ENCODE measurements at regions not wholly inside any gene's neighbourhood (a gene's known extent, or its start where the extent isn't known, plus 50 kb on each side); places are given as distances from the start of the nearest gene placed in this dataset.

DNA sequence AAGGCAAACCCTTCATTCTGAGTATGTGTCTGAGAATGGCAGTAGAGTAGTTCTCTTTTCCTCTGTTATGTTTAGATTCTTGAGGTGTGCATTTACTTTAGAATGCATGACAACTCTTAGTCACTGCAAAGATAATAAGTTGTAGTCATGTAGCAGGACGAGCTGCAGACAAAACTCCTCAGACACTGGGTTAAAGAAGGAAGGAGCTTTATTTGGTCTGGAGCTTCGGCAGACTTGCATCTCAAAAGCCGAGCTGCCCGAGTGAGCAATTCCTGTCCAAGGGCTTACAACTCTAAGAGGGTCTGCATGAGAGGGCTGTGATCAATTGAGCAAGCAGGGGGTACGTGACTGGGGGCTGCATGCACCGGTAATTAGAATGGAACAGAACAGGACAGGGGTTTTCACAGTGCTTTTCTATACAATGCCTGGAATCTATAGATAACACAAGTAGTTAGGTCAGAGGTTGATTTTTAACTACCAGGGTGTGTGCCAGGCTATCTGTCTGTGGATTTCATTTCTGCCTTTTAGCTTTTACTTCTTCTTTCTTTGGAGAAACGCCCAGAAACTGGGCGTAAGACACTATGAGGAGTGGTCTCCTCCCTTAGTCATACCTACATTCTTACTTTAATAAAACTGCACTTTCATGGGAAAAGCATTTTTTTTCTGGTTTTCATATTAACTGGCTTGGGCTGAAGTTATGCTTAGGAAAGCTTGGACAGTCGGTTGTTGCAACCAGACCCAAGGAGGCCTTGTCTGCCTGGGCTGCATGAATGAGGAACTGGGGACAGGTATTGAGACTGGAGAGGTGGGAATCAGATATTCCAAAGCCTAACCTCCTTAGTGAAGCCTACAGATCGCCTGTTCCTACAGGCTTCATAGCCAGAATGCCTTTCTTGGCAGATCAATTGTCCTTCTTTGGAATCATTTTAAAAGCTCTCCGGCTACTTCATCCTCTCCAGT lies 115.1 kb downstream of the RHOU start:
- DNase-seq = no peak

DNA sequence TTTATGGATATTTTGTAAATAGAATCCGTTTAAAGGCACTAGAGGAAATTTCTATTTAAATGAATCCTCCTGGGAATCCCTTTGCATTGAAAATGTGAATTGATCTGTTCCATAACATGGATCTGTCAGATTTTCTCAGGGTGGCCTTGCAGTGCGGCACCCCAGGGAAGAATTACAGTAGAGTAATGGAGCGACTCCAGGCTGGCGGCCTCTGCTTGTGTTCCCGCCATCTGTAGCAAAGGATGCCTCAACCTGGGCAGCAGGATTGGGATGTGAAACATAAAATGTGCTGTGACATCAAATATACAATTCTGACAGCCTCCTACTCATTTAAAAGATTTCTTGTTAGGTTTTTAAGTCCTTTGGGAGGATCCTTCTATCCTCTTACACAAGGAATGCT lies 115.9 kb downstream of the RHOU start:
- DNase-seq = no peak

DNA sequence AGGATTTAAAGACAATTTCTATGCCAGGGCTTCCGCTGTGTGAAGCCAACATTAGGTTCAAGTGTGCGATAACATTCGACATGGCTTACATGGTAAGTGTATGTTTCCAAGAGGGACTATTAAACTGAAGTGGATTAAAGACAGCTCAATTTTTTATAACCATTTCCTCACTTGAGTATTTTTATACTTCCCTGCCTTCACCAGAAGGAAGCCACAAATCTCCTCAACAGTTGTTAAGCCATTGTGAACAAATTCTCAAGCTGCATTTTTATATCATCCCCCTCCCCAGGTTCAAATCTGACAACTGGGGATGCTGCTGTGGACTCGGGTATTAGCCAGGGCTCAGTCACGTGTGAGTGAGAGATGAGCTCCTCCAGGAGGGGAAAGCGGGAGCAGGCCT lies 116.3 kb downstream of the RHOU start:
- no peak for DNase-seq

DNA sequence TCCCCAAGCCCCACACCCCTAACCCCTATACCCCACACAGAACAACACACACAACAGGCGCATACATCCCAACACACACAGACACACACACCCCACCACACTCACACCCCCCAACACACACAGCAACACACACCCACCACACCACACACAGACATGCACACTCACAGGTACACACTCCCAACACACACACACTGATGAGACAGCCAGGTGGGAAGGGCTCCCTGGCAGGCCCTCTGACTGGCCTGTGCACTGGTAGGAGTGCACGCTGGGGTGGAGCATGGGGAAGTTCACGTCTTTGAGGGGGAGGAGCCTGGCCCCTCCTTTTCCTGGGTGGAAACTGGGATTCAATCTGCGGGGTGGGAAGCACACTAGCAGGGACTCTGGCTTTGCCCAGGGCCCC lies 116.7 kb downstream of the RHOU start:
- DNase-seq = no peak

DNA sequence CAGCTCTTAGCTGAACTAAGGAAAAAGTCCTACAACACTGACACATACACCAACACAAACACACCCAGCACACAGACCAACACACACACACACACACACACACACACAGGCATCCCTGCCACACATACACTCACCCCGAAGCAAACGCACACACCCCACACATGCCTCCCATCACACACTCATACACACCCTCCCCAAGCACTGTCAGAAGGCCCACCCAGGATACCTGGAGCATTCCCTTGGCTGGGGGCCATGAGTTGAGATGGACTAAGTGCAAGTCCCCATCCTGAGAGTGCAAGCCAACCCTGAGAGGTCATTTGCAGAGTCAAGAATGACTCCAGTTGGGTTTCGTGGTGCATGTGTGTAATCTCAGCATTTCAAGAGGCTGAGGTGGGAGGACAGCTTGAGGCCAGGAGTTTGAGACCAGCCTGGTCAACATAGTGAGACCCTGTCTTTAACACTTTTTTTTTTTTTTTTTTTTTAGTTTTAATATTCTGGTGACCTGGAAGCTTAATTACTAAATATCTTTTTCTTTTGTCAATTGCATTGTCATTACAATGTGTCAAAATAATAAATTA lies 117.3 kb downstream of the RHOU start:
- no peak for DNase-seq

DNA sequence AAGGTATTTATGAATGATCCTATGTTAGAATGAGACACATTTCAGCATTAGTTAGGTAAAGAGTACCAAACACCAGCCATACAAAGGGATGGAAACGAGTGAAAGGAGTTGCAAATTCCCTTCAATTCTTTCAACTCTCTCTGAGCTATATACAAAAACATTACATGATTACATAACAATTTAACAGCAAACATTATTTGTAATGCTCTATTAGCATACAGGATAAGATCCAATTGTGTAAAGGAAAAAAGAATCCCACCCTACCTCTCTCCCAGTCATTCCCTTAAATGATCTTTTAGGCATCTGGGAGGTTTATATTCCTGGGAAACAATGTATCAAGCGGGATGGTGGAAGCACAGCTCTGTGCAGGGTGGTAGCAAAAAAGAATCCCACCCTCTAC lies 117.9 kb downstream of the RHOU start:
- DNase-seq = no peak

DNA sequence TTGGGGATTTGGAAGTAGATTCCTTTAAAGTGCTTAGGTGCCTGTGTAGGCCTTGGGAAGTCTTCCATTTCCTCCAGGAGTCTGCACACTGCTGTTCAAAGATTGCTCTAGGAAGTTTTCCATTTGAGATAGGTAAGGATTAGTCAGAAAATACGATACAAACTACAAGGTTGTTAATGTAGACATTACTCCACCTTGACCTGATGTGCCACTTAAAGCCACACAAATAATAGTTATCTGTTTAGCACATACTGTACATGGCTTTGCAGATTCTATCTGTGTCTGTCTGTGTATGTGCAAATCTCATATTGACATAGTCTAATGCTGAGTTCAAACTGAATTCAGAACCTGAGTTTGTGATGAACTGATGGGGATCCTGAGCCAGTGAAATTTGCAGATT lies 118.4 kb downstream of the RHOU start:
- DNase-seq = no peak

DNA sequence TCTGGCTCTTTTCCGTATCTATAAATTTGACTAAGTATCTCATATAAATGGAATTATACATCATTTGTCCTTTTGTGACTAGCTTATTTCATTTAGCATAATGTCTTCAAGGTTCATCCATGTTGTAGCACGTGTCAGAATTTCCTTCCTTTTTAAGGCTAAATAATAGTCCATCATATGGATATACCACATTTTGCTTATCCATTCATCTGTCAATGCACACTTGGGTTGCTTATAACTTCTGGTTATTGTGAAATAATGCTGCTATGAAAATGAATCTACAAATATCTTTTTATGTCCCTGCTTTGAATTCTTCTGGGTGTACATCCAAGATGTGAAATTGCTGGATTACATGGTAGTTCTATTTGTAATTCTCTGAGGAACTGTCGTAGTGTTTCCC lies 119.6 kb downstream of the RHOU start:
- no peak for DNase-seq

DNA sequence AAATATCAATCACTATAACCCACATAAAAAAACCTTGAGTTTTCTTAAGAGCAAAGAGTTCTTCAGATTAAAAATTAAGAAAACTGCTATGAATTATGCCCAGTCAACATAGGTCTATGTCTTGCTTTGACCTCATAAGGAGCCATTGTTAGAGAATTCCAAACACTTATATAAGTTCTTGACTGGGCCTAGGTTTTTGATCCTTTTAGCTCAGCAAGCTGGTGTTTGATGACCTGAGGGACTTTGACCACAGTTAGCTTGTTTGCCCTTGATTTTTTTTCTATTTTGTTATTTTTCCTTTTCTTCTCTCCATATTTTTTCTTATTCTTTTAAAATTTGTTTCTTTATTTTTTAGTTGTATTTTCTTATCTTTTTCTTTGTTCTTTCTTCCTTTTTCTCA lies 122.3 kb downstream of the RHOU start:
- DNase-seq = no peak

DNA sequence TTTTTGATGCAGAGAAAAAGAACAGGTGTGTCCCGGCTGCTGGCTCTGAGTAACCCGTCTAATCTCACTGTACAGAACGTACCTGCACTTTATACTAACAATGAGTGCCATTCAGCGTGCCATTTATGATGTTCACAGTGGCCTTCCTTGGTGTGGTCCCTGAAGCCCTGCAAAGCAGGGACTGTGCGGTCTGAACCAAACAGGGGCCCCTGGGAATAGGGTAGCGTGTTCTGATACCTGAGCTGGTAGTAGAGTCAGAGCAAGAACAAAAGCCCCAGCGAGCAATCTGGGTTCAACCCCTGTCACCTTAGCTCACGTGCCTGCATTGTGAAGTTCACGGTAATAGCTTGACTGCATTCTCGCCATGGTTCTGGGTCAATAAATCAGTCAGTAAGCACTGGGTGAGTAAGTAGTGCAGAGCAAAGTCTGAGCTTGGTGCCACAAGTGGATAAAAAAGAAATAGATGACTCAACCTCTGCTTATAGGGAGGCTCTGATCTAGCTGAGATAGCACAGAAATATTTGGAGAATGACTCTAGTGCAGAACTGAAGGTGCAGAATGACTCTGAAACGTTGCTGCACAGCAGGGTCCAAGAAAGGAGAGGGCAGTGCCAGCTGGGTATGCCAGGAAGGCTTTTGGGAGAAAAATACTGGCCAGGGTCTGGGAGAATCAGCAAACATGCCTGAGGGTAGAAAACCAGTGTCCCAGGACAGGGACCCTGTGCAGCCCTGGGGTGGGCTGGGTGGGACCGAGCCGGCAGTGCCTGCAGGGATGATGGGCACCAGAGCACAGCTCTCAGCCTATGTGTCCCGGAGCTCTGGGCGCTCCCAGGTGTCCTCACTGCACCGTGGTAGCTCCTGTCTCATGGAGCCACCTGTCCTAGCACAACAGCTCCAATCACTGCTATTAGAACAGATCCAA lies 125.9 kb downstream of the RHOU start:
- DNase-seq = no peak

DNA sequence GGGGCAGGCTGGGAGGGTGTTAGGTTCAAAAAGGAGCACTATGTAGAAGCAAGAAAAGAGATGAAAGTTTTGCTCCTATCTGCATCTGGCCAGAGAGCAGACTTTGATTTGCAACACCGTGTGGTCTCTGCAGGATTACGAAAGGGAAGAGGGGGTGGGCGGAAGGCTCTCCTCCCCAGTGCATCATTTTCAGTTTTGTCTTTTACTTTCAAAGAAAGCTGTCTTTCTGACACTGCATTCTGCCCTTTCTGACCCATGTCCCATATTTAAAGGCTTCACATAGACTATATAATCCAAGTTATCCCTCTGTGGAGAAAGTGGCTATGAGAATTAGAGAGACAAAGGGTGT lies 126.5 kb downstream of the RHOU start:
- DNase-seq = peak; percentile 25

DNA sequence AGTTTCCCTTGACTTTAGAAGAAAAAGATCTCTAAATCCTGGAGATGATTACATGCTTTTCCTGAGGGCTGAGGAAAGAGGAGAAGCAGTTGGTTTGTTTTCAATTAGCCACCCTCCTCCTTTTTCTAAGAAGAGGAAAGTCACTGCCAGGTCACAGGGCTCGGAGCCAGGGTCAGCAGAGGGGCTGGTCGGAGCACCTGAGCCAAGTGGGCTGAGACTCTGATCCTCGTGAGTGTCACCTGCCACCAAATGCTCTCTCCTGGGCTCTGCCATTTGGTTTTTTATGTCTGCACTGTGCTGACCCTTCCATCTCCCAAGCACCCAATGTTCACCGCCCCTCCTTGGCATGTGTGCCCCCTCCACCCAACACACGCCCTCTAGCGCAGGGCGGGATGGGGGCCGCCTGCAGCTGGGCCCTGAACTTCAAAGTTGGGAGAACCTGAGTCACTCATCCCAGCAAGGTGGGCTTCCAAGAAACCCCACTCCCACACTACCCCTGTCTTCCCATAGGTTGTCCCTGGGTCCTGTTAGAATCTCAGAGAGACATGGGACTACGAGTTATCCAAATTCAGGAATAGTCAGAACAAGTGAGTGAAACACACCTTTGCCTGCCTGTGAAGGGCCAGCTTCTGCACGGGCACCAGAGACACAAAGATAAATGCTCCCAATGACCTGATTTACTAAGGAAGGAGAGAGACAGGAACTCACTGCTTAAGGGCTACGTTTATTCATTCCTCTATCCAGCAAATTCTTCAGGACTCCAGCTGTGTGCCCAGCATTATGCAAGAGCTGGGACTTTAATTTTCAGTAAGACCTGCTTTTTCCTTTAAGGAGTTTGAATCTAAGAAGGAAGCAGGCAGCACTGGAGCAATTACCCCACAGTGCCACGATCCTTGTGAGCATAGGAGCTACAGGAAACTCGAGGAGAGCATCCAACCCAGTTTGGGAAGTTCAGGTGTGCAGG lies 127.5 kb downstream of the RHOU start:
- DNase-seq = no peak

DNA sequence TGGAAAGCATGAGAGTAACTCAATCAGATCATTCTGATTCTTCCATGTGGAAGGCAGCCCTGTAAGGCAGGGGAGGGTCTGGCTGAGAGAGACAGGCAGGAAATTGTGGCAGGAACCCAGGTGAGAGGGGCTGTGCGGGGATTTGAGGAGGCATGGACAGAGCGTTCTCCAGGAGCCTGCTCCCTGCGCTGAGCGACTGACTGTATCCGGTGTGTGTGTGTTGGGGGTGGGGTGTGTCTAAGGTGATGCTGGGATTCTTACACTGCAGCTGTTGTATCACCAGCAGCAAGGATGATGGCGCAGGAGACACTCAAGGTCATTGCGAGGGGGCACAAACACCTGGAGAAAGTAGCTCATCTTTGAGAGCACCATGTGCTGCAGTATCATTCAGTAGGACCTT lies 128.5 kb downstream of the RHOU start:
- DNase-seq = no peak

DNA sequence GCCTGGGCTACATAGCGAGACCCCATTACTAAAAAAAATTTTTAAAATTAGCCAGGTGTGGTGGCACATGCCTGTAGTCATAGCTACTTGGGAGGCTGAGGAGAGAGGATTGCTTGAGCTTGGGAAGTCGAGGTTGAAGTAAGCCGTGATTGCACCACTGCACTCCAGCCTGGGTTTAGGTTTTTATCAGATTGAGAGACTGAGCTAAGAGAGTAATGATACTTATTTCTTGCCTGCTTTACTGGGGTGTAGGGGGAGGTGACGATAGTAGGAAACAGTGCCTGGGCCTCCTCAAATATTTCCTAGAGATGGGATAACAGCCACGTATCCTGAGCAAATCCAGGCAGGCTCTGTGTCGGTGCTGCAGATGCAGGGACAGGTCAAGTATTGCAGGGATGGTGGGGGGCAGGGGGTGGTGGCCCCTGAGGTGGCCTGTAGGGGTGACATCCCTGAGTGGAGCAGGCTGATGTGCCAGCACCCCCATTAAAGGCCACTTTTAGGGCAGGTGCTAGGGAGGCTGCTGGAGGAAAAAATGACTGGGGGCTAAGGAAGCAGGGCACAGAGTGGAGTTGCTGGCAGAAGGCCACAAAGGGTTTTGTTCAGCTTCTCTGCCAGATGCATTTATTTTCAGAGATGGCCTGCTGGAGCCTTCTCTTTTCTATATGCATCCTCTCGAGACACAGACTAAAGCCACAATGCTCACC lies 130.5 kb downstream of the RHOU start:
- no peak for DNase-seq

DNA sequence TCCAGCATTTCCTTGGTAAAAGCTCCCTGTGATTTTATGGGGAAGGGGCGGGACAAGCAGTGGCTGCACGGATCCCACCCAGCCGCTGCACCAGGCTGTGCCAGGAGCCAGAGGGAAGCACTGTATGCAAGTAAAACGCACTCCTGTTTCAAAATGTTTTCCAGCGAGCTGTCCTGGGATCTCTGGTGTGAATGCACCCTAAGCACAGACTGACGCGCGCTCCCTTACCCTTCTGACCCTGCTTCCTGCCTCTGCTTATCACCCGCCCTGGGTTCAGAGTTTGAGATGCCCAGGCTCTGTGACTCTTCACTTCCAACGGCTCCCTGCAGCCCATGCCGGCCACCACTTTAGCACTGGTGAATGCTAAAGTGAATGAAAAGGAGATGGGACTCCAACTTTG lies 131.2 kb downstream of the RHOU start:
- DNase-seq = no peak

DNA sequence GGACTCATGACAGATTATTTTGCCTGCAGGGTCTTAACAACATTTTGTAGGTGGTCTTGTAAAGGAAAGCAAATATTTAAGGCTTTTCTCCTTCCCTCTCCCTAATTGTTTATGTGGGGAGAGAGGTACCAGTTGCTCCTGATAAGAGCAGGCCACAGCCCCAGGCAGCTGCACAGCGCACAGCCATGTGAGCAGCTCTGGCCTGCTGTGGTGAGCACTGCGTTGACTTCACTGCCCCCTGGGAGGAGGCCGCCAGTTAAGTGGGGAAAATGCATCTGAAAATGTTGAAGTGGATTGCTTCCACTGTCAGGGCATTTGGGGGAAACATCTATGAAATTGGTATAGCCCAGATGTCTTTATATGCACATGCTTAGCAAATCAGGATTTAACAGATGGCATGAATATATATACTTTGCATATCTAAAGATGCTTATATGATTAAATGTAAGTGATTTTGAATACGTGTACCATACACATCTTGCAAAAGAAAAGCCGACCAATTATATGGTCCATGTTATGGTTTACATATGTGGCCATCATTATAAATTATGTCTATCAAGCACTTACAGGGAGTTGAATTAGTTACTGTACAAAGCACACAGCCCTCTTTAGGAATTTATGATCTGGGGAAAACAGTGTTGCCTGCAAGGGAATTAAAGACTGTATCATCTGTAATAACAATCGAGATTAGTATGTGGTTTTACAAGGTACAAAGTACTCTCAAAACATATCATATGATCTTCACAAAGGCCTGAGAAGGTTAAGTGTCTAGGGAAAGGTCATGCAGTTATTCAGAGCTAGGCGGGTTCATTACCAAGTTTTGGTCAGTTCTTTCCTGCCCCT lies 132.1 kb downstream of the RHOU start:
- DNase-seq = no peak

DNA sequence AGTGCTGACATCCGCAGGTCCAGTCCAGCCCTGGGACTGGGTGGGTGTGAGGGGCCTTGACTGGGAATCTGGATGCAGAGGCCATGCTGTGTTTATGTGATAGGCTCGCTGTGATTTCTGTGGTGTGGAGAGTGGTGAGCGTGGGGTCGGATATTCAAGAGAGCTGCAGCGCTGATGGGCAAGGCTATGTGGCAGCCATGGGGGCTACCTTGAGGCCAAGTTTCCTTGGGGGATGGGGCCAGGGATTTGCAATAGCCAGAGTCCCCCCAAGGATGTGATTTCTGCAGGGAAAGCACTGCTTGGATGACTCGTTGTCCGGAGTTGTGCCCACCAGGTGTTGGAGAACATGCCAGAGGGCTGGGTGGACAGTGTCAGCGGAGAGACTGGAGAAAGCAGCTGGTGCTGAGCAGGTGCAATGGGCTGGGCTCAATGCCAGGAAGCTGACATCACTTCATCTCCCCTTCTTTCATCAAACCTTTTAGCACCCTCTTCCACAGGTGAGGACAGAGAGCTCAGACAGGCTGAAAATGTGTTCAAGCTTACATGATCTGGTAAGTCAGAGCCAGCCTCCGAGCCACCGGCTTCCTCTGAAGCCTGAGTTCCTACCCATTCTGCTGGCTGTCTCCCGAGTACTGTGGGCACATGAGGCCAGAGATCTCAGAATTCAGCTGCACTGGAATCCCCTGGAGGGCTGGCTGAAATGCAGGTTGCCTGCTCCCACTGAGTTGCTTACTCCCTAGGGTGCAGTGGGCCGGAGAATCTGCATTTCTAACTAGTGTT lies 132.9 kb downstream of the RHOU start:
- no peak for DNase-seq

DNA sequence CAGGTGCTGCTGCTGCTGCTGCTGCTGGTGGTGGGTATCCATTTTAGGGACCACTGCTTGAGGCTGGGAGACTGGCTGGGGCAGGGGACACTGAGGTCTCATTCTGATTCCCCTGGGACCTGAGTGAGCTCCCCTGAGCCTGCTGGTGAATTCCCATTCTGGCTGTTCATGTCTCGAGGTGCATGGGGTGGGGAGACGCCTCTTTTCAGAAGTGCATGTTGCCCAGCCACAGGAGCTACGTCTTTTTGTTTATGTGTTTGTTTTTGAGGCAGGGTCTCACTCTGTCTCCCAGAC lies 133.4 kb downstream of the RHOU start:
- DNase-seq = no peak

DNA sequence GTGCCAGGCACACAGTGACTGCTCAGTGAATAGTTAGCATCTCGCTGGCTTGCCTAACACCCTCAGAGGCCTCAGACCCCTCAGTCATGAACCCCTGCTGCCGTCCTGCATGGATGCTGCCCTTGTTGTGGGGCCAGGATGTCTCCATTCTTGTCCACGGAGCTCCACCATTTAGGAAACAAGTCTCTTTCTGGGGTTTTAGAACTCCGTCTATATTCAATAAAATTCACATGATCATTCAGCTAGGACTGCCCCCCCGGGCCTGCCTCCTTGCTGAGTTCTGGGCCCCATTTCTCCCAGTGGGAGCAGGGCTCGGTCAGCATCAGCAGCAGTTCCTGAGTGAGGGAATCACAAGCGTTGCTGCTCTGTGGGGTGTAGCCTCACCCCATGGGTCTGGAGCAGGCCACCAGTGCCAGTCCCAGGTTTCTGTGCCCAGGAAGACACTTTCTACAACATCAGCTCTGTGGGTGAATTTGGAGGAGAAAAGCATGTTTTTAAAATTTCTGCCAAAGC lies 134.1 kb downstream of the RHOU start:
- DNase-seq = no peak
